ENCODE measurements at regions not wholly inside any gene's neighbourhood (a gene's known extent, or its start where the extent isn't known, plus 50 kb on each side); places are given as distances from the start of the nearest gene placed in this dataset.
"Not testable (repeated sequence)": the region's sequence is repeated elsewhere in the genome, so short reads cannot be mapped to it uniquely, and the experiment has no call there.

GRCh38 chr6:1162367-1163275 is 149.3 kb upstream of the FOXQ1 start:
- ATAC-seq (ENCODE audit: low FRiP score) (no peak), DNase-seq (no peak)
- Histone ChIP-seq H3K27ac (ENCODE audit: low read depth in 1 of 2, low read length in 2 of 2) (no peak overlapping the region), H3K27me3 (ENCODE audit: control insufficient read depth in 1 of 2, insufficient read depth in 2 of 2, low read length in 1 of 2) (peaks cover 0 to 2% of the 10 kb centered on the region in 2 donors), H3K4me1 (ENCODE audit: control insufficient read depth in 1 of 2, insufficient read depth in 2 of 2, low read length in 2 of 2) (no peaks in the 10 kb centered on the region), H3K36me3 (ENCODE audit: control insufficient read depth in 1 of 2, insufficient read depth in 2 of 2, low read length in 1 of 2) (no peaks in the 10 kb centered on the region), H3K4me3 (ENCODE audit: low read length in 2 of 2) (no peak overlapping the region), H3K9me3 (ENCODE audit: control insufficient read depth, low read length) (no peaks in the 10 kb centered on the region)
- intact Hi-C loops (cut with DNase I), result no loop called here
- 60 to 62% methylated on average over 8 of the region's 8 CpGs for WGBS, 2 donors

GRCh38 chr6:1156411-1156810 is 155.5 kb upstream of the FOXQ1 start:
- DNase-seq; H3K4me3 ChIP-seq (ENCODE audit: low read length in 2 of 2); H3K27ac ChIP-seq (ENCODE audit: low read depth in 1 of 2, low read length in 2 of 2); H3K9me3 ChIP-seq (ENCODE audit: control insufficient read depth, low read length); H3K36me3 ChIP-seq (ENCODE audit: control insufficient read depth in 1 of 2, insufficient read depth in 2 of 2, low read length in 1 of 2); H3K4me1 ChIP-seq (ENCODE audit: control insufficient read depth in 1 of 2, insufficient read depth in 2 of 2, low read length in 2 of 2); H3K27me3 ChIP-seq (ENCODE audit: control insufficient read depth in 1 of 2, insufficient read depth in 2 of 2, low read length in 1 of 2); intact Hi-C loops (cut with DNase I); ATAC-seq (ENCODE audit: low FRiP score): not testable (repeated sequence)
- WGBS, 2 donors, result 86 to 91% methylated on average over 3 of the region's 3 CpGs

GRCh38 chr6:1153696-1154245 is 158.1 kb upstream of the FOXQ1 start:
- intact Hi-C loops (cut with DNase I), result no loop called here
- H3K9me3 ChIP-seq (ENCODE audit: control insufficient read depth, low read length), result peaks cover 1% of the 10 kb centered on the region
- DNase-seq (no peak), ATAC-seq (ENCODE audit: low FRiP score) (no peak)
- H3K27me3 ChIP-seq (ENCODE audit: control insufficient read depth in 1 of 2, insufficient read depth in 2 of 2, low read length in 1 of 2), result peaks cover 0 to 3% of the 10 kb centered on the region in 2 donors
- H3K36me3 ChIP-seq (ENCODE audit: control insufficient read depth in 1 of 2, insufficient read depth in 2 of 2, low read length in 1 of 2), result no peaks in the 10 kb centered on the region
- no peak overlapping the region for H3K4me3 ChIP-seq (ENCODE audit: low read length in 2 of 2)
- no peaks in the 10 kb centered on the region for H3K4me1 ChIP-seq (ENCODE audit: control insufficient read depth in 1 of 2, insufficient read depth in 2 of 2, low read length in 2 of 2)
- no peak overlapping the region for H3K27ac ChIP-seq (ENCODE audit: low read depth in 1 of 2, low read length in 2 of 2)

- DNase-seq (no peak), ATAC-seq (ENCODE audit: low FRiP score) (no peak)
- no peak overlapping the region for H3K27ac ChIP-seq (ENCODE audit: low read depth in 1 of 2, low read length in 2 of 2)
- no peaks in the 10 kb centered on the region for H3K4me1 ChIP-seq (ENCODE audit: control insufficient read depth in 1 of 2, insufficient read depth in 2 of 2, low read length in 2 of 2)
- H3K4me3 ChIP-seq (ENCODE audit: low read length in 2 of 2), result no peak overlapping the region
- intact Hi-C loops (cut with DNase I), result no loop called here
- peaks cover 1% of the 10 kb centered on the region for H3K9me3 ChIP-seq (ENCODE audit: control insufficient read depth, low read length)
- H3K27me3 ChIP-seq (ENCODE audit: control insufficient read depth in 1 of 2, insufficient read depth in 2 of 2, low read length in 1 of 2), result peaks cover 0 to 4% of the 10 kb centered on the region in 2 donors
- H3K36me3 ChIP-seq (ENCODE audit: control insufficient read depth in 1 of 2, insufficient read depth in 2 of 2, low read length in 1 of 2), result no peaks in the 10 kb centered on the region
Measured at GRCh38 chr6:1146500-1146899, 165.4 kb upstream of the FOXQ1 start.

- Histone ChIP-seq H3K4me1 (ENCODE audit: control insufficient read depth in 1 of 2, insufficient read depth in 2 of 2, low read length in 2 of 2) (no peaks in the 10 kb centered on the region), H3K36me3 (ENCODE audit: control insufficient read depth in 1 of 2, insufficient read depth in 2 of 2, low read length in 1 of 2) (no peaks in the 10 kb centered on the region), H3K9me3 (ENCODE audit: control insufficient read depth, low read length) (peaks cover 1% of the 10 kb centered on the region), H3K4me3 (ENCODE audit: low read length in 2 of 2) (no peak overlapping the region), H3K27ac (ENCODE audit: low read depth in 1 of 2, low read length in 2 of 2) (no peak overlapping the region), H3K27me3 (ENCODE audit: control insufficient read depth in 1 of 2, insufficient read depth in 2 of 2, low read length in 1 of 2) (peaks cover 0 to 4% of the 10 kb centered on the region in 2 donors)
- no peak for ATAC-seq (ENCODE audit: low FRiP score)
- intact Hi-C loops (cut with DNase I), result no loop called here
- DNase-seq, result no peak
- WGBS, 2 donors, result 20 to 31% methylated on average over 8 of the region's 8 CpGs
Measured at GRCh38 chr6:1145768-1146218, 166.1 kb upstream of the FOXQ1 start.

- WGBS, 2 donors, result 31 to 45% methylated on average over 10 of the region's 10 CpGs
- Histone ChIP-seq H3K4me1 (ENCODE audit: control insufficient read depth in 1 of 2, insufficient read depth in 2 of 2, low read length in 2 of 2) (no peaks in the 10 kb centered on the region), H3K27me3 (ENCODE audit: control insufficient read depth in 1 of 2, insufficient read depth in 2 of 2, low read length in 1 of 2) (peaks cover 0 to 2% of the 10 kb centered on the region in 2 donors), H3K9me3 (ENCODE audit: control insufficient read depth, low read length) (no peaks in the 10 kb centered on the region), H3K27ac (ENCODE audit: low read depth in 1 of 2, low read length in 2 of 2) (no peak overlapping the region), H3K36me3 (ENCODE audit: control insufficient read depth in 1 of 2, insufficient read depth in 2 of 2, low read length in 1 of 2) (no peaks in the 10 kb centered on the region), H3K4me3 (ENCODE audit: low read length in 2 of 2) (no peak overlapping the region)
- no peak for ATAC-seq (ENCODE audit: low FRiP score)
- no peak for DNase-seq
- intact Hi-C loops (cut with DNase I), result no loop called here
Measured at GRCh38 chr6:1144842-1145767, 166.8 kb upstream of the FOXQ1 start.

GRCh38 chr6:1143655-1144054 is 168.2 kb upstream of the FOXQ1 start:
- H3K27ac ChIP-seq (ENCODE audit: low read depth in 1 of 2, low read length in 2 of 2), result no peak overlapping the region
- no peak overlapping the region for H3K4me3 ChIP-seq (ENCODE audit: low read length in 2 of 2)
- no peaks in the 10 kb centered on the region for H3K9me3 ChIP-seq (ENCODE audit: control insufficient read depth, low read length)
- intact Hi-C loops (cut with DNase I), result no loop called here
- 55 to 63% methylated on average over 7 of the region's 7 CpGs for WGBS, 2 donors
- DNase-seq (no peak), ATAC-seq (ENCODE audit: low FRiP score) (no peak)
- no peaks in the 10 kb centered on the region for H3K36me3 ChIP-seq (ENCODE audit: control insufficient read depth in 1 of 2, insufficient read depth in 2 of 2, low read length in 1 of 2)
- H3K4me1 ChIP-seq (ENCODE audit: control insufficient read depth in 1 of 2, insufficient read depth in 2 of 2, low read length in 2 of 2), result no peaks in the 10 kb centered on the region
- peaks cover 0 to 2% of the 10 kb centered on the region in 2 donors for H3K27me3 ChIP-seq (ENCODE audit: control insufficient read depth in 1 of 2, insufficient read depth in 2 of 2, low read length in 1 of 2)

GRCh38 chr6:1139155-1139890 is 172.6 kb upstream of the FOXQ1 start:
- Histone ChIP-seq H3K4me1 (ENCODE audit: control insufficient read depth in 1 of 2, insufficient read depth in 2 of 2, low read length in 2 of 2) (no peaks in the 10 kb centered on the region), H3K27ac (ENCODE audit: low read depth in 1 of 2, low read length in 2 of 2) (no peak overlapping the region), H3K4me3 (ENCODE audit: low read length in 2 of 2) (no peak overlapping the region), H3K9me3 (ENCODE audit: control insufficient read depth, low read length) (no peaks in the 10 kb centered on the region), H3K36me3 (ENCODE audit: control insufficient read depth in 1 of 2, insufficient read depth in 2 of 2, low read length in 1 of 2) (no peaks in the 10 kb centered on the region), H3K27me3 (ENCODE audit: control insufficient read depth in 1 of 2, insufficient read depth in 2 of 2, low read length in 1 of 2) (peaks cover 0 to 2% of the 10 kb centered on the region in 2 donors)
- DNase-seq, result no peak
- no peak for ATAC-seq (ENCODE audit: low FRiP score)
- 59 to 71% methylated on average over 4 of the region's 4 CpGs for WGBS, 2 donors
- intact Hi-C loops (cut with DNase I), result no loop called here

Measured in aorta (tissue), 5 donors.